ENCODE measurements at regions not wholly inside any gene's neighbourhood (a gene's known extent, or its start where the extent isn't known, plus 50 kb on each side); places are given as distances from the start of the nearest gene placed in this dataset.

- TF ChIP-seq, protein P1, sequence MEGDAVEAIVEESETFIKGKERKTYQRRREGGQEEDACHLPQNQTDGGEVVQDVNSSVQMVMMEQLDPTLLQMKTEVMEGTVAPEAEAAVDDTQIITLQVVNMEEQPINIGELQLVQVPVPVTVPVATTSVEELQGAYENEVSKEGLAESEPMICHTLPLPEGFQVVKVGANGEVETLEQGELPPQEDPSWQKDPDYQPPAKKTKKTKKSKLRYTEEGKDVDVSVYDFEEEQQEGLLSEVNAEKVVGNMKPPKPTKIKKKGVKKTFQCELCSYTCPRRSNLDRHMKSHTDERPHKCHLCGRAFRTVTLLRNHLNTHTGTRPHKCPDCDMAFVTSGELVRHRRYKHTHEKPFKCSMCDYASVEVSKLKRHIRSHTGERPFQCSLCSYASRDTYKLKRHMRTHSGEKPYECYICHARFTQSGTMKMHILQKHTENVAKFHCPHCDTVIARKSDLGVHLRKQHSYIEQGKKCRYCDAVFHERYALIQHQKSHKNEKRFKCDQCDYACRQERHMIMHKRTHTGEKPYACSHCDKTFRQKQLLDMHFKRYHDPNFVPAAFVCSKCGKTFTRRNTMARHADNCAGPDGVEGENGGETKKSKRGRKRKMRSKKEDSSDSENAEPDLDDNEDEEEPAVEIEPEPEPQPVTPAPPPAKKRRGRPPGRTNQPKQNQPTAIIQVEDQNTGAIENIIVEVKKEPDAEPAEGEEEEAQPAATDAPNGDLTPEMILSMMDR (IDR thresholded peaks at IDR 0.05; ENCODE audit: low read depth, low read length), result no peak
- TF ChIP-seq EZH2phosphoT487 (IDR thresholded peaks at IDR 0.05; ENCODE audit: low read depth), result no peak
These were observed 232.4 kb downstream of the NFKBIZ start for GRCh38 chr3:102081572-102082289.
